Body of pancreas (tissue), 4 donors: ENCODE measurements at regions not wholly inside any gene's neighbourhood (a gene's known extent, or its start where the extent isn't known, plus 50 kb on each side); places are given as distances from the start of the nearest gene placed in this dataset.

Experiments used
- POLR2A ChIP-seq, 3 donors: fragments of 450-650 bp; IDR thresholded peaks; one replicate each; pipeline ENCODE4 v1.6.1; 2016; ENCODE audit warnings: antibody characterized with exemption in 3 of 3, mild to moderate bottlenecking in 2 of 3
- TF ChIP-seq, protein P1 (sequence below), 7 experiments: fragments of 450-650 bp in 4 of 7; fragments of 200-600 bp in 3 of 7; sonication (generic) in 3 of 7; IDR thresholded peaks; one replicate each; pipeline ENCODE4 v1.5.1; 2016 to 2019; ENCODE audit warnings: antibody characterized with exemption in 7 of 7

- TF ChIP-seq, protein P1, sequence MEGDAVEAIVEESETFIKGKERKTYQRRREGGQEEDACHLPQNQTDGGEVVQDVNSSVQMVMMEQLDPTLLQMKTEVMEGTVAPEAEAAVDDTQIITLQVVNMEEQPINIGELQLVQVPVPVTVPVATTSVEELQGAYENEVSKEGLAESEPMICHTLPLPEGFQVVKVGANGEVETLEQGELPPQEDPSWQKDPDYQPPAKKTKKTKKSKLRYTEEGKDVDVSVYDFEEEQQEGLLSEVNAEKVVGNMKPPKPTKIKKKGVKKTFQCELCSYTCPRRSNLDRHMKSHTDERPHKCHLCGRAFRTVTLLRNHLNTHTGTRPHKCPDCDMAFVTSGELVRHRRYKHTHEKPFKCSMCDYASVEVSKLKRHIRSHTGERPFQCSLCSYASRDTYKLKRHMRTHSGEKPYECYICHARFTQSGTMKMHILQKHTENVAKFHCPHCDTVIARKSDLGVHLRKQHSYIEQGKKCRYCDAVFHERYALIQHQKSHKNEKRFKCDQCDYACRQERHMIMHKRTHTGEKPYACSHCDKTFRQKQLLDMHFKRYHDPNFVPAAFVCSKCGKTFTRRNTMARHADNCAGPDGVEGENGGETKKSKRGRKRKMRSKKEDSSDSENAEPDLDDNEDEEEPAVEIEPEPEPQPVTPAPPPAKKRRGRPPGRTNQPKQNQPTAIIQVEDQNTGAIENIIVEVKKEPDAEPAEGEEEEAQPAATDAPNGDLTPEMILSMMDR (IDR thresholded peaks at IDR 0.05) = no peak
- no peak for TF ChIP-seq POLR2A (IDR thresholded peaks at IDR 0.05)
Observed at GRCh38 chr9:13876741-13877140, 437.2 kb downstream of the NFIB start.
